Adrenal gland (tissue), 5 donors: ENCODE measurements at regions not wholly inside any gene's neighbourhood (a gene's known extent, or its start where the extent isn't known, plus 50 kb on each side); places are given as distances from the start of the nearest gene placed in this dataset.

Source experiments
- POLR2A ChIP-seq, 2 donors: fragments of 450-650 bp; IDR thresholded peaks; one replicate each; pipeline ENCODE4 v1.6.1; 2017; ENCODE audit warnings: antibody characterized with exemption in 2 of 2, mild to moderate bottlenecking in 2 of 2, moderate library complexity in 1 of 2
- TF ChIP-seq, protein P1 (sequence below), 6 experiments: fragments of 450-650 bp in 4 of 6; fragments of 200-600 bp in 2 of 6; sonication (generic) in 1 of 6; IDR thresholded peaks; 1 replicate in 5 of 6; 2 replicates in 1 of 6; pipeline versions ENCODE4 v1.5.1 to v1.8.0; 2016 to 2021; ENCODE audit warnings: antibody characterized with exemption in 6 of 6, mild to moderate bottlenecking in 2 of 6, moderate library complexity in 1 of 6
- donor health status: DM: no; HTN: no; CAD: no.

DNA sequence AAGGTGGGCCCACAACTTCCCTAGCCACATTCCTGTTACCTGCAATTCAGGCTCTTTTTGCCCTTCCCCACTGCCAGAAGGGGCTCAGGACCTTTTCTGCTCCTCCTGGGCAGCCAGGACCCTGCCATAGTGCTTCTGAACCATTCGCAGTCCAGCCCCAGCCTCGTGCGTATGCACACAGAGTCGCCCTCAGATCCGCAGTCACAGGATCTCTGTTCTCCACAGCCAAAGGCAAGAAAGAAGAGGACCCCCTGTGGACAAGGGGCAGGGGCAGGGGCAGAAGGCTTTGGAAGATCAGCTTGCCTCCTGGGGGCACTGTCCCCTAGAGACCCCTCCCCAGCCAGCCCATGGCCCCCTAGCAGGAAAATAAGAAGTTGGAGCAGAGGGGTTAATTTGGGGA is 82.8 kb downstream of the PCDH1 start:
- TF ChIP-seq, protein P1, sequence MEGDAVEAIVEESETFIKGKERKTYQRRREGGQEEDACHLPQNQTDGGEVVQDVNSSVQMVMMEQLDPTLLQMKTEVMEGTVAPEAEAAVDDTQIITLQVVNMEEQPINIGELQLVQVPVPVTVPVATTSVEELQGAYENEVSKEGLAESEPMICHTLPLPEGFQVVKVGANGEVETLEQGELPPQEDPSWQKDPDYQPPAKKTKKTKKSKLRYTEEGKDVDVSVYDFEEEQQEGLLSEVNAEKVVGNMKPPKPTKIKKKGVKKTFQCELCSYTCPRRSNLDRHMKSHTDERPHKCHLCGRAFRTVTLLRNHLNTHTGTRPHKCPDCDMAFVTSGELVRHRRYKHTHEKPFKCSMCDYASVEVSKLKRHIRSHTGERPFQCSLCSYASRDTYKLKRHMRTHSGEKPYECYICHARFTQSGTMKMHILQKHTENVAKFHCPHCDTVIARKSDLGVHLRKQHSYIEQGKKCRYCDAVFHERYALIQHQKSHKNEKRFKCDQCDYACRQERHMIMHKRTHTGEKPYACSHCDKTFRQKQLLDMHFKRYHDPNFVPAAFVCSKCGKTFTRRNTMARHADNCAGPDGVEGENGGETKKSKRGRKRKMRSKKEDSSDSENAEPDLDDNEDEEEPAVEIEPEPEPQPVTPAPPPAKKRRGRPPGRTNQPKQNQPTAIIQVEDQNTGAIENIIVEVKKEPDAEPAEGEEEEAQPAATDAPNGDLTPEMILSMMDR (IDR thresholded peaks at IDR 0.05): no peak
- TF ChIP-seq POLR2A (IDR thresholded peaks at IDR 0.05): no peak
